AG10803 (cell line): ENCODE measurements at regions not wholly inside any gene's neighbourhood (a gene's known extent, or its start where the extent isn't known, plus 50 kb on each side); places are given as distances from the start of the nearest gene placed in this dataset.

ENCODE experiments used
- DNase-seq: peaks from one replicate; pipeline ENCODE4 v3.0.0; 2010; ENCODE audit warnings: low read depth
- H3K4me3 ChIP-seq: 2 replicates; pipeline ENCODE4 v1.5.1; 2011; ENCODE audit warnings: mild to moderate bottlenecking, low read length, control low read depth
- CTCF ChIP-seq: conservative IDR thresholded peaks from 2 replicates; pipeline ENCODE4 v1.5.1; 2011; ENCODE audit warnings: mild to moderate bottlenecking, low read length, control low read depth, inconsistent platforms

- DNase-seq = no peak
- no peak overlapping the region for H3K4me3 ChIP-seq
- TF ChIP-seq CTCF = no peak
These were observed 137.4 kb downstream of the SPRY2 start for GRCh38 chr13:80203496-80203895.

GRCh38 chr13:80201694-80202468 lies 139.0 kb downstream of the SPRY2 start:
- no peak for DNase-seq
- no peak overlapping the region for H3K4me3 ChIP-seq
- TF ChIP-seq CTCF = no peak

- TF ChIP-seq CTCF = no peak
- DNase-seq = no peak
- no peak overlapping the region for H3K4me3 ChIP-seq
These were observed 141.2 kb downstream of the SPRY2 start for GRCh38 chr13:80199585-80200292.

- TF ChIP-seq CTCF = no peak
- no peak for DNase-seq
These were observed 141.9 kb downstream of the SPRY2 start for GRCh38 chr13:80199067-80199466.

GRCh38 chr13:80196756-80197155 lies 144.2 kb downstream of the SPRY2 start:
- no peak for TF ChIP-seq CTCF
- no peak overlapping the region for H3K4me3 ChIP-seq
- DNase-seq = peak; percentile 2

More at GRCh38 chr13:80199067-80199466, 141.9 kb downstream of the SPRY2 start:
- H3K4me3 ChIP-seq = no peak overlapping the region

- H3K4me3 ChIP-seq = no peak overlapping the region
- DNase-seq = no peak
- no peak for TF ChIP-seq CTCF
These were observed 145.3 kb downstream of the SPRY2 start for GRCh38 chr13:80195649-80196048.
